ENCODE measurements at regions not wholly inside any gene's neighbourhood (a gene's known extent, or its start where the extent isn't known, plus 50 kb on each side); places are given as distances from the start of the nearest gene placed in this dataset.

DNA sequence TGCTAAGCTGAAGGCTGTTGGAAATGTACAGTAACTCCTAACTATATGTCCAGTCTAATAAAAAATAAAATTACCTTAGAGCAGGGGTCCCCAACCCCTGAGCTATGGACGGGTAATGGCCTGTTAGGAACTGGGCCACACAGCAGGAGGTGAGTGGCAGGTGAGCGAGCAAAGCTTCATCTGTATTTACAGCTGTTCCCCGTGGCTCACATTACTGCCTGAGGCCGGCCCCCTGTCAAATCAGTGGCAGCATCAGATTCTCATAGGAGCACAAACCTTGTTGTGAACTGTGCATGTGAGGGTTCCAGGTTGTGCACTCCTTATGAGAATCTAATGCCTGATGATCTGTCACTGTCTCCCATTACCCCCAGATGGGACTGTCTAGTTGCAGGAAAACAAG lies 73.1 kb upstream of the CXCR4 start:
- Histone ChIP-seq H3K27me3 (ENCODE audit: control insufficient read depth, insufficient read depth, low read length) (no peaks in the 10 kb centered on the region), H3K4me3 (ENCODE audit: low read length in 3 of 3) (no peak overlapping the region), H3K36me3 (ENCODE audit: control insufficient read depth in 2 of 3, insufficient read depth in 3 of 3, low read length in 3 of 3) (no peaks in the 10 kb centered on the region), H3K27ac (ENCODE audit: low read depth in 2 of 2, low read length in 2 of 2) (no peak overlapping the region), H3K4me1 (ENCODE audit: control insufficient read depth in 2 of 3, insufficient read depth in 2 of 3, low read depth in 1 of 3, low read length in 3 of 3) (peaks cover 0 to 8% (median 4%) of the 10 kb centered on the region in 3 donors), H3K9ac (ENCODE audit: low read length in 3 of 3) (no peak overlapping the region), H3K9me3 (ENCODE audit: control insufficient read depth in 2 of 3, insufficient read depth in 1 of 3, low read length in 3 of 3) (no peaks in the 10 kb centered on the region)
- DNase-seq (no peak), FAIRE-seq (no peak)
- intact Hi-C loops (cut with DNase I), result no loop called here
- no peak for TF ChIP-seq CTCF (IDR thresholded peaks at IDR 0.05; ENCODE audit: borderline replicate concordance, extremely low read depth, insufficient read depth)

DNA sequence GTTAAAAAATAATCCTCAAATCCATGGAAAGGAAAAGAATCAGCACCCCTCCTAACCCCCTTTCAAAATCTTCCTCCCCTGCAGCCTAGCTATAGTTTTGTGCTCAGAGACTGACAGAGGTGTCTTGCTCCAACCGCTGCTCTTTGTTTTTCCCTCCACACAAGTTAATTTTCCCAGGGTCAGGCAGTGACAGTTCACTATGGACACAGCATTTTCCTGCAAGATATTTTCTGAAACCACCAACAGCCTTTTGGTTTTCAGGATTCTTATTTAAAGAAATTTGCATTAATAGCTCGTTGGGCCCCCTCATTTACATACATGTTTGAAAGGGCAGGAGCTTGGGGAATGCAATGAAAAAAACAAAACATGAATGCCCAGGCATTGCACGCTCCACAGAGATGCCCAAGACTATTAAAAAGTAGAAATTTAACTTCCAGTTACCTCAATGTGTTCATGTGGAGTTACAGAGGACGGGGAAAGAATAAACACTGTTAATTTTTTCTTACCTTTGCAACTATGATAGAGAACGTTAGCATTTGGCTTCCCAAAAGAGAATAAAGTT lies 71.4 kb upstream of the CXCR4 start:
- no peaks in the 10 kb centered on the region for H3K27me3 ChIP-seq (ENCODE audit: control insufficient read depth, insufficient read depth, low read length)
- no peak for TF ChIP-seq CTCF (IDR thresholded peaks at IDR 0.05; ENCODE audit: borderline replicate concordance, extremely low read depth, insufficient read depth)
- no peak overlapping the region for H3K4me3 ChIP-seq (ENCODE audit: low read length in 3 of 3)
- peak overlapping the region in 1 of 2 donors; percentile 14 for H3K27ac ChIP-seq (ENCODE audit: low read depth in 2 of 2, low read length in 2 of 2)
- H3K36me3 ChIP-seq (ENCODE audit: control insufficient read depth in 2 of 3, insufficient read depth in 3 of 3, low read length in 3 of 3), result no peaks in the 10 kb centered on the region
- DNase-seq (peak in 2 of 5 donors; percentile 47 to 53), FAIRE-seq (no peak)
- H3K9me3 ChIP-seq (ENCODE audit: control insufficient read depth in 2 of 3, insufficient read depth in 1 of 3, low read length in 3 of 3), result no peaks in the 10 kb centered on the region
- no peak overlapping the region for H3K9ac ChIP-seq (ENCODE audit: low read length in 3 of 3)
- intact Hi-C loops (cut with DNase I), result no loop called here
- peaks cover 0 to 8% (median 4%) of the 10 kb centered on the region in 3 donors for H3K4me1 ChIP-seq (ENCODE audit: control insufficient read depth in 2 of 3, insufficient read depth in 2 of 3, low read depth in 1 of 3, low read length in 3 of 3)

GRCh38 chr2:136188086-136188485 lies 70.1 kb upstream of the CXCR4 start:
- Histone ChIP-seq H3K36me3 (ENCODE audit: control insufficient read depth in 2 of 3, insufficient read depth in 3 of 3, low read length in 3 of 3) (no peaks in the 10 kb centered on the region), H3K9ac (ENCODE audit: low read length in 3 of 3) (no peak overlapping the region), H3K27ac (ENCODE audit: low read depth in 2 of 2, low read length in 2 of 2) (no peak overlapping the region), H3K4me3 (ENCODE audit: low read length in 3 of 3) (no peak overlapping the region), H3K4me1 (ENCODE audit: control insufficient read depth in 2 of 3, insufficient read depth in 2 of 3, low read depth in 1 of 3, low read length in 3 of 3) (peaks cover 0 to 8% (median 4%) of the 10 kb centered on the region in 3 donors), H3K9me3 (ENCODE audit: control insufficient read depth in 2 of 3, insufficient read depth in 1 of 3, low read length in 3 of 3) (no peaks in the 10 kb centered on the region), H3K27me3 (ENCODE audit: control insufficient read depth, insufficient read depth, low read length) (no peaks in the 10 kb centered on the region)
- FAIRE-seq, result no peak
- no peak for DNase-seq
- TF ChIP-seq CTCF (IDR thresholded peaks at IDR 0.05; ENCODE audit: borderline replicate concordance, extremely low read depth, insufficient read depth), result no peak
- intact Hi-C loops (cut with DNase I), result no loop called here

Data from kidney (tissue), 13 donors.